ENCODE measurements at regions not wholly inside any gene's neighbourhood (a gene's known extent, or its start where the extent isn't known, plus 50 kb on each side); places are given as distances from the start of the nearest gene placed in this dataset.

GRCh38 chr9:95740217-95741004, 135.1 kb upstream of the ERCC6L2 start:
- Histone ChIP-seq H3K36me3 (no peaks in the 10 kb centered on the region), H3K27me3 (ENCODE audit: low read depth) (peaks cover 34% of the 10 kb centered on the region), H3K27ac (replicated peaks) (no peak overlapping the region), H3K4me3 (no peak overlapping the region), H3K9me3 (replicated peaks) (no peaks in the 10 kb centered on the region), H3K4me1 (no peaks in the 10 kb centered on the region)
- DNase-seq, result no peak
- intact Hi-C loops (cut with micrococcal nuclease), result no loop called here
- no peak for TF ChIP-seq CTCF (IDR thresholded peaks at IDR 0.05; ENCODE audit: borderline replicate concordance)

GRCh38 chr9:95738438-95738837, 137.1 kb upstream of the ERCC6L2 start:
- intact Hi-C loops (cut with micrococcal nuclease), result loop anchor here (10.0 kb wide), 1 partner anchor 476 kb away; no protein-coding TSS in a partner anchor

GRCh38 chr9:95736891-95737522, 138.5 kb upstream of the ERCC6L2 start:
- intact Hi-C loops (cut with micrococcal nuclease), result loop anchor here (10.0 kb wide), 1 partner anchor 478 kb away; no protein-coding TSS in a partner anchor
- DNase-seq, result no peak
- no peak for TF ChIP-seq CTCF (IDR thresholded peaks at IDR 0.05; ENCODE audit: borderline replicate concordance)

More at GRCh38 chr9:95738438-95738837, 137.1 kb upstream of the ERCC6L2 start:
- Histone ChIP-seq H3K27ac (replicated peaks) (no peak overlapping the region), H3K9me3 (replicated peaks) (no peaks in the 10 kb centered on the region), H3K27me3 (ENCODE audit: low read depth) (peaks cover 34% of the 10 kb centered on the region), H3K36me3 (no peaks in the 10 kb centered on the region), H3K4me3 (no peak overlapping the region), H3K4me1 (no peaks in the 10 kb centered on the region)
- no peak for TF ChIP-seq CTCF (IDR thresholded peaks at IDR 0.05; ENCODE audit: borderline replicate concordance)
- DNase-seq, result no peak

GRCh38 chr9:95736370-95736769, 139.1 kb upstream of the ERCC6L2 start:
- peak; percentile 12 for TF ChIP-seq CTCF (IDR thresholded peaks at IDR 0.05; ENCODE audit: borderline replicate concordance)

More at GRCh38 chr9:95736891-95737522, 138.5 kb upstream of the ERCC6L2 start:
- H3K4me3 ChIP-seq, result no peak overlapping the region
- H3K36me3 ChIP-seq, result no peaks in the 10 kb centered on the region
- no peaks in the 10 kb centered on the region for H3K4me1 ChIP-seq
- no peak overlapping the region for H3K27ac ChIP-seq (replicated peaks)
- no peaks in the 10 kb centered on the region for H3K9me3 ChIP-seq (replicated peaks)
- peaks cover 32% of the 10 kb centered on the region for H3K27me3 ChIP-seq (ENCODE audit: low read depth)

GRCh38 chr9:95735701-95736100, 139.8 kb upstream of the ERCC6L2 start:
- no peaks in the 10 kb centered on the region for H3K9me3 ChIP-seq (replicated peaks)
- no peaks in the 10 kb centered on the region for H3K4me1 ChIP-seq
- intact Hi-C loops (cut with micrococcal nuclease), result loop anchor here (10.0 kb wide), 1 partner anchor 479 kb away; no protein-coding TSS in a partner anchor
- no peak for TF ChIP-seq CTCF (IDR thresholded peaks at IDR 0.05; ENCODE audit: borderline replicate concordance)
- H3K36me3 ChIP-seq, result no peaks in the 10 kb centered on the region
- peaks cover 32% of the 10 kb centered on the region for H3K27me3 ChIP-seq (ENCODE audit: low read depth)
- no peak for DNase-seq
- H3K4me3 ChIP-seq, result no peak overlapping the region
- no peak overlapping the region for H3K27ac ChIP-seq (replicated peaks)

More at GRCh38 chr9:95736370-95736769, 139.1 kb upstream of the ERCC6L2 start:
- no peak overlapping the region for H3K4me3 ChIP-seq
- no peaks in the 10 kb centered on the region for H3K9me3 ChIP-seq (replicated peaks)
- no peak overlapping the region for H3K27ac ChIP-seq (replicated peaks)
- intact Hi-C loops (cut with micrococcal nuclease), result loop anchor here (10.0 kb wide), 1 partner anchor 478 kb away; no protein-coding TSS in a partner anchor
- no peaks in the 10 kb centered on the region for H3K36me3 ChIP-seq
- no peaks in the 10 kb centered on the region for H3K4me1 ChIP-seq
- DNase-seq, result no peak
- peaks cover 32% of the 10 kb centered on the region for H3K27me3 ChIP-seq (ENCODE audit: low read depth)

Measured in left ventricle myocardium inferior (tissue), 1 donor.